Stimulated activated CD4-positive, alpha-beta T cell treated with anti-CD3 and anti-CD28 coated beads, Interleukin-4, amount 100 ng/mL, for 48 hours (primary cell): ENCODE measurements at regions not wholly inside any gene's neighbourhood (a gene's known extent, or its start where the extent isn't known, plus 50 kb on each side); places are given as distances from the start of the nearest gene placed in this dataset.

Experiments
- DNase-seq, 2 donors: peaks; one replicate each; pipeline ENCODE4 v3.0.0-alpha.2; 2020; ENCODE audit warnings: low read depth in 2 of 2

DNA sequence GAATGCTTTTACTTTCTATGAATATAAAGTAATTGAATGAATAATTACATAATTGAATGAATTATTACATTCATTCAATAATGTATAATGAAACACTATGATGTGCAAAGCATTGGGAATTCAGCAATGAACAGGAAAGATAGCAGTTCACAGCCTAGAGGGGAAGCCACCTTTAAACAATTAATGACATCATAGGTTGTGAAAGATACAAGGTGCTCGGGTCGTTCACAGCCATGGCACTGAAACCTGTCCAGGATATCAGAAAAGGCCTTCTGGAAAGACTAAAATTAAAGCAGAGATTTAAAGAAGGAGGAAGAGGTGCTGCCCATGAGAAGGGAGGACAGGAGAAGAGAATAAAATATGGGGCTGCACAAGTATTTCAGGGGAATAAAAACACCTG is 171.4 kb upstream of the KLF4 start:
- DNase-seq: no peak

DNA sequence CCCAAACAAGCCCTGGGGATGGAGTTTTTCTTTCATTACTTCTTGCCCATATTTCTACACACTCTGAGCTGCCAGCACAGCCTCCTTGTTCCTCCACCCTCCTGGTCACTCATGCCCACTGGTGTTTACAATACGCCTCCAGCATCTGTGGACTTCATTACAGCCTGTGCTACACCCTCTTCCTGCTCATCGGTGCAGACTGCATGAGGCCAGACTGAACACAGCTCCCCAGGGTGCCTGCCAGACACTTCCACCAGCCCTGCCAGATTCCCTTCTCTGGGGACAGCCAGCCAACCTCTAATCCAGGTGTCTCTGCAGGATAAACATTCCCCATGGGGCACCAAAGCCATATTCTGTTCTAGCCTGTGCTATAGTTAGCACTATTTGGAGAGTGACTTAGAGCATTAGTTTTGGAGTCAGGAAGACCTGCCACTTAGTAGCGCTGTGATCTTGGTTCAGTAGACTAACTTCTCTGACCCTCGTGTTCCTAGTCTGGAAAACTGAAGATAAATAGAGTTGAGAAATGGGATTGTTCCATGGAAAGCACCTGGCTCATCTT is 163.8 kb upstream of the KLF4 start:
- DNase-seq: no peak

DNA sequence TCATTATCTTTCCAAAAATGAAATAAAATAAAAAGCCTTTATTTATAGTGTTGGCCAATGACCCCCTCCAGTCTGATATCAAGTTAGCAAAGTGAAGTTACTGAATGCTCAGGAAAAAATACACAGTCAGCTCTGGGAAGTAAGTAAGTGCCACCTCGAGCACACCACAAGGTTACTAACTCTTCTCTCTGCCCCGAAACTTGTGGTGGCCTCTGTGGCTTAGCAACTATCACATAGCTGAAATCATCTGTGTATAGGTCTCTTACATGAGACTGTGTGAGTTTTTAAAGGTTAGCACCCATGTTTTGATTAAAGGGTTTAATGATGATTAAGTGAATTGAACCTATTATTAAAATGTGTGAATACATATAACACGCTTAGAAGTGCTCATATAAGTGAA is 161.4 kb upstream of the KLF4 start:
- DNase-seq: no peak

DNA sequence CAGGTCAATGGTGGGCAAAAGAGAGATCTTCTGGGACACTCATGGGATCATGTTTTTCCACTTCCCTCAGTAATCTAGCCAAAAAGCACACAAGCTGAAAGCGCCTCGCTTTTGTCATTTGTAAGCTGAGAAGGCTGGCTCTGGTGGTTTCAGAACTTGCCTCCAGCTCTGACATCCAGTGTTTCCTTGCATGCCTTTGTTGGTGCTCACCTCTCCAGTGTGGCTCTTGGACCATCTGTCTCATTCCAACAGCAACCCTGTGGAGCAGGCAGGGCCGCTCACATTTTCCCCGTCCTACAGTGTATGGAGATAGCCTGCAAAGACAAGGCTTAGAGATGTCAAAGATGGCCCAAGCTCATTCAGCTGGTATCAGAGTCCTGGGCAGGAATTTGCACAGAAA is 160.8 kb upstream of the KLF4 start:
- no peak for DNase-seq

DNA sequence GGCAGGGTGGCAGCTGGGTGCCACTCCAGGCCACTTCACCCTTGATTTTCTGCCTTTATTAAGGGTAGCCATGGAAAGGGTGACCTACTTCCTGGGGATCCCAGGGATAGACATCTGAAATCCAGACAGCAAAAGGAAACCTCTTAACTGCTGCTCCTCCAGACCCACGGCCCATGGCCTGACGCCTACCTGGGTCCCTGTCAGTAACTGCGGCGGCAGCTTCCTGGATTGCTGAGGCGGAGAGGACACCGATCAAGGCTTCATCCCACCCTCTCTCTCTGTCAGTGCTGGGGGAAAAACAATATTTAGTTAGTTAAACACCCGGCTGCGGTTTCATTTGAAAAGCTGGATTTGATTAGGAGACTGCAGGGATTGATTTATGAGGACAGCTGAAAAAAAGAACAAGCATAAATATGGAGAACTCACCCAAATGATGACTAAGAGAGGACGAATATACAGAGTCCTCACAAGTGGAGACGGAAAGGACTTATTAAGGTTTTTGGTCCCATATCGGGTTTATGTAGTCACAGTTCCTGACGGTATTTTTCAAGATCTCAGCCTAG is 158.7 kb upstream of the KLF4 start:
- no peak for DNase-seq

DNA sequence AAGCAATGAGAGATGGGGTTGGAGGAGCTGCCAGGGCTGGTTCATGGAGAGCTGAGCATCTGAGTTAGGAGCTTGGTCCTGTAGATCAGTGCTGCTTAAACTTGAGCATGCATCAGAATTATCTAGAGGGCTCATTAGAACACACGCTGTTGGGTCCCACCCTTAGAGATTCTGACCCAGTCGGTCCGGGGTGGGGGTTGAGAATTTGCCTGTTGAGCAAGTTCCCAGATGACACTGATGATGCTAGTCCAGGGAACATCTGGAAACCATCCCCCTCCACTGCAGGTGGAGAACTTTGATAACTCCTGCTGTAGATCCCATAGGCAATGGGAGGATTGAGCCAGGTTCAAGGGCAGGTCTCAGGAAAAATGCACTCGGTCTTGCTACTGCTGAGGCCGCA is 158.0 kb upstream of the KLF4 start:
- no peak for DNase-seq

DNA sequence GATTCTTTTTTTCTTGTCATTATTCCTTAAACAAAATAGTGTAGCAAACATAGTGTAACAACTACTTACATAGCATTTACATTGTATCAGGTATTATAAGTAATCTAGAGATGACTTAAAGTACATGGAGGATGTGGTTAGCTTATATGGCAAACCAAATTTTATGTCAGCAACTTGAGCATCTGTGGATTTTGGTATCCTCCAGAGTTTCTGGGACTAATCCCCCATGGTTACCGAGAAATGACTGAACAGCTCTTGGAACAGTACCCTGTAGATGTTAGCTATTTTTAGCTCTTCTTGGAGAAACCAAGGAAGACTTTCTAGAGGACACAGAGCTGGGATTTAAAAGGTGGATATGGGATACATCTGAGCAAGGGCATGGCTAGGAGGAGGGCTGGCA is 157.6 kb upstream of the KLF4 start:
- DNase-seq: no peak

DNA sequence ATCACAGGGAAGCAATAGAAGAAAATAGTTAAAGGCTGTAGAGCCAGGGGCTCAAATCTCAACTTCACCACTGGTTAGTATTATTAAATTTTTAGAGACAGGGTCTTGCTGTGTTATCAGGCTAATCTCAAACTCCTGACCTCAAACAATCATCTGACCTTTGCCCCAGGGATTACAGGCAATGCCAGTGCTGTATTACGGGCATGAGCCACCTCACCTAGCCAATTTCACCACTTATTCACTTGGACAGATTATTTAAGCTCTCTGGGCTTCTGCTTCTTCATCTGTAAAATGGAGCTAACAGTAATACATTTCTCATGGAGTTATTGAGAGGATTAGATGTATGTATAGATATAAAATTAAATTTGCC is 155.9 kb upstream of the KLF4 start:
- no peak for DNase-seq

DNA sequence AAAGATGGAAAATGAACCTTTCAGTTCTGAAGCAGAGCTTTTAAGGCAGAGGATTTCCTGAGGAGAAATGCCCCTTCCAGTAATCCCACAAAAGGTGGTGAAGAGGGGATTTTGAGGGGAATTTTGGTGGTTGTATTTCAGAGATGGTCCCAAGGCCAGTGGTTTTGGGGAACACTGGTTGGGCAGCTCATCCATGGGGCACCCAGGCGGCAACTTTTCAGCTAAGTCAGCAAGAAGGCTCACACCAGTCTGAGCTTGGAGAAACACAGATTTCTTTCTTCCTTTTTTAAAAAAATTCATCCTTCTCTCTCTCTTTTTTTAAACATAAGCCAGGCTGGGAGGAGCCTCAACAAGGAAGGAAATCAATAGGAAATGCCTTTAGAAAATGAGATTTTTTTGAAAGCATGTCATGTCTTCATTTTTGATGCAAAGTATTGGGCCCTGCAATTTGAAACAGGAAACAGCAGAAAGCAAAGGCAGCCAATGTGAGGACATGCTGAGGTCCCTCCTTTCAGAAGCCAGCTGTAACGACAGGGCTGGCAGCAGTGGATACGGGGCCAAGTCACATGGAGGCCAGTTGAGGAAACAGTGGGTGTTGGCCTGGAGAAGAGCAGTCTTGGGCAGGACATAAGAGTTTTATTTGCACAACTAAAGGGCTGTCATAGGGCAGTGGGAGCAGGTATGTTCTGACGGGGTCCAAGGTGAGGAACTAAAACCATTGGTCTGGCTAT is 155.3 kb upstream of the KLF4 start:
- no peak for DNase-seq

DNA sequence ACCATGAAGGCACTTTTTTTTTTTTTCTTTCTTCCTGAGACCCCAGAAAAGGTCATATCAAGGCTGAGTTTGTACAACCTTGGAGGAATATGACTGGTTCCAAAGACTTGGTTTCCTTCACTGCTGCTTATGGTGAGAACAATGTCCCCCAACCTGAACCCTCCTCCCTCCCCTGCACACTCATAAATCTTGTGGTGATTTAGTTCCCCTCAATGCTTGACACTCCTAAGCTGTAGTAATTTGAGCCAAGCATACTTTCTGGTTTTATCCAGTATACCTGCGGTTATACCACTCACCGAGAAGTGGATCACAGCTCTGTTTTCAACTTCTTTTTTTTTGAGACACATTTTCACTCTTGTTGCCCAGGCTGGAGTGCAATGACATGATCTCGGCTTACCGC is 149.9 kb upstream of the KLF4 start:
- no peak for DNase-seq

DNA sequence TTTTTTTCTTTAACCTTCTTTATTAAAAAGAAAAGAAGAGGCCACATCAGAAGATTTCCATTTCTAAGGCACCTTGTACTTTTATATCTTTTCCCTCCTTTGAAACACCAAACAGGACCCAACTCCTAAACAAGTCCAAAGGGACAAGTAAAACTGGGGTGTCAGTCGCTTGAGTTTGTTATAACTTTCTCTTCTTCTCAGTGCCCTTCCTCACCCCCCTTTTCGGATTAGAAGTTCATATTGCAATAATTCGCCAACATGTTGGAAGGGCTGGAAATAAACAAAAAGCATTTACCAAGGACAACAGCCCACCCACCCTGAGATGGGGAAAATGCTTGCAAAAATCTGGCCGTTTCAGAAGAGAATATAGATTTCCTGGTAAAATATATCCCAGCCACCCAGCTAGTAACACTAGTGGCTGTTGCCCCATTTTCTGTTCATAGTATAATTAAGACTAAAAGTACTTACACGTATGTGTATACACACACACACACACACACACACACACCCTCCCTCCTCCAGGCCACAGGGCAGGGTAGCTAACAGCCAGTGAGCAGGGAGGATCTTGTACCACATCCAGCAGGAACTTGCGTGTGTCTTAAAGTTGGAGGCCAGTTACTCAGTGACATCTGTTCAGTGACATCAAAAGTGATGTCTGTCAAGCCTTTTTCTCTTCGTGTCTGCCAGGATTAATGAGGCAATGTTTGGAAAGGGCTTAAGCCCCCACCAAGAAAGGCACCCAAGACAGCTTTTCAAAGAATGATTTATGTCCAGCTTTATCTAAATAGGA is 149.1 kb upstream of the KLF4 start:
- DNase-seq: no peak

DNA sequence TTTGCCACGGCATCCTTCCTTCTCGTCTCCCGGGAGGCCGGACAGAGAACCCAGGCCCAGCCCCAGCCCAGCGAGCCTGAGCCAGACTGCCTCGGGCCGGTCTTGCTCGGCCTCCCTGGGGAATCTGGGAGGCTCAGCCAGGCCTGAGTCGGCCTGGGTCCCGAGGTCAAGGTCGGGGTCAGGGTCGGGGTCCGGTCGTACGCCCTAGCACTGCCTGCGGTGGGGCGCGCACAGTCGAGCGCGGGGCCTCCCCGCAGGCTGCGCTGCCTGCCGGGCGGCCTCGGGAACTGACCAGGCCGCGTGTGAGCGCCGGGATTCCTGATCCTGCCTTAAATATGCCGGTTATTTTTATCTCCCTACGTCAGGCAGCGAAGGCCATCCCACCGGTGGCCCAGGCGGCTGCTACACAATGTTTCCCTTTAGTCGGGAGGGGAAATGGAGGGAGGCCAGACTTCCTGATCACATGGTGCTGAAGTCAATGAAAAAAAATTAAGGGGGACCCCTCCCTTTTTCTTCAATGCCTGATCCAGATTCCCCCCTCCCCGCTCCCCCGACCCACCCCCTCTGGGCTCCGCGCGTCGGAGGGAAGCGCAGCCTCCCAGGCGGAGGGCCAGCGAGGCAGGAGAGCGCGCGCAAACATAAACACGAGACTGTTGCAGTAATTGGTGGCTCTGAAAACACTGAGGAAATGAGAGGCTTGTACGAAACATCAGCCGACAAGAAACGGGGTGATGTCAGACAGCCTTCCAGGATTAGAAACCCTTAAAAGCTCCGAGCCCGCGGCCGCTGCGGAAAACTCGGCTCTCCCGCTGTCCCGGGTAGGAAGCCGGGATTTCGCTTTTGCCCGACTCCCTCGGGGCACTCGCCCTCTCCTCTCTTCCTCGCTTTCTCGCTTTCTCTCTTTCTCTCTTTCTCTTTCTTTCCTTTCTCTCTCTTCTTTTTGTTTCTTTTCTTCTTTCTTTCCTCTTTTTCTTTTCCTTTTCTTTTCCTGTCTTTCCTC is 148.2 kb upstream of the KLF4 start:
- DNase-seq: no peak

DNA sequence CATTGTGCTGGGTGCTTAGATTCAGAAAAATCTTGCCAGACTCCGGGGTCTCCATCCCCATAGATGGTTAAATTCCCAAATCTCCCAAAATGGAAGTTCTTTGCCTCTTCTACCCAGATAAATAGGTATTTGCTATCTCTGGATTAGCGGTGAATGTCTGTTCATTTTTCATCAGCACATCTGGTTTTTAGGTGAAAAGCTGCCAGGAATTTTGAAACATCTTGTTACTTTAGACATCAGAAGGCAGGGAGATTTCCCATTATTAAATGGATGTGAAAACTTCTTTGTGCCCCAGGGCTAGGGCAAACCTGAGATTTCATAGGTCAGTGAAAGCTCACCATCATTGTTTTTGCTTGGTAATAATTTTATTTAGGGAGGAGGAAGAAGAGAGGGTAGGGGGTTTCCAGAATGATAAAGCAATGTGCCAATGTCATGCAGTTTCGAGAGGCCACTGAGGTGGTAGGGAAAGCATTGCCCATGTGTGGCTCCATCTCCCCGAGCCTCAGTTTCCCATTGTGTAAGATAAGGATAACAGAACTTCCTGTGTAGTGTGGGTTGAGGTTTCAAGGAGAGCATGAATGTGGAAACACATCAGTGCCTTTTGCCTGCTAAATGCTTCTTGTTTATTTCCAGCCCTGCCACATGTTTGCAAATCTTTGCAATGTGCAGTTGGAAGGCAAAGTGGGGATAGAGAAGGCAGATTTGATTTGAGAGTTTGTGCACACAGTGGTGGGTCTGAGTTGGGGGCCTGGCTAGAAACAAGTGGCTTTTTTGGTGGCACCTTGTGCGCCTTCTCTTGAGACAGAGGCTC is 147.2 kb upstream of the KLF4 start:
- DNase-seq: no peak

DNA sequence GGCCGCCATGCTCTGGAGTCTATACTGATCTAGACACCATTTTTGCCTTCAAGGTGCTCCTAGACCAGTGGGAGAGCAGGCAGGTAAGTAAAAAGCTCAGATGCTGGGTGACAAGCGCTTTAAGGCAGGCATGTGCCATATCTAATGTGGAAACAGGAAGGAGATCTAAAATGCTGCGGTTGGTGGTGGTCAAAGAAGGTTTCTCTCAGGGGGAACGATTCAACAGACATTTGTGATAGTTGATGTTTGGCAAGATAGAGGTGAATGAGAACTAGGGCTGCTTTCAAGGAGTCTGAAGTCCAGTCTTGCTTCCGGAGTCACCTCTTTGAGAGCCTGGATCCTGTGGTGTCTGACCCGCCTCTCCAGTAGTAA is 146.2 kb upstream of the KLF4 start:
- no peak for DNase-seq

DNA sequence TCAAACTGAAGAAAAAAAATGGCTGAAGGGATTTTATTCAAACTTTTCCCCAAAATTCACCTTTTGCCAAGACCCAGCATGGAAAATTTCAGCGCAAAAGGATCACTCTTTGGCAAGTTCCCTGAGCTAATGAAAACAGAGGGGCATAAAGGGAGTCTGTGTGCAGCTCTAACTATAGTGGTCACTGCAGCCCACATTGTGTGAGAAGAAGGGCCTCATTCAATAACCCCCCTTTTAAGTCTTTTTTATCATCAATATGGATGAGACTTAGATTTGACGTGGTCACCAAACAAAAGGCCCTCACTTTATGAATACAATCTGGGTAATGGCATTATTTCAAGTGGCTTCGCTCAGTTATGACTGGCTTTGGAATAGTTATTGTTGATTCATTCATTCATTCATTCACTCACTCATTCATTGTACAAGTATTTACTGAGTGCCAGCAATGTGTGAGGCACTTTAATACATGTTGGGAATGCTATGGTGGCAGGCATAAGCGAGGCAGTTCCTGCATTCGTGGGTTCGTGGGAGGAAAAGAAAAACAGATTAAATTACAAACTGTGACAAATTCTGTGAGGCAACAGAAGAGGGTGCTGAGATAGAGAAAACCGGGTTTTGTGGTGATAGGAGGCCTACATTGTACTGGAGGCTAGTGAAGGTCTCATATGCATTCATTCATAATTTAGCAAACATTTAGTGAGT is 145.7 kb upstream of the KLF4 start:
- DNase-seq: no peak

DNA sequence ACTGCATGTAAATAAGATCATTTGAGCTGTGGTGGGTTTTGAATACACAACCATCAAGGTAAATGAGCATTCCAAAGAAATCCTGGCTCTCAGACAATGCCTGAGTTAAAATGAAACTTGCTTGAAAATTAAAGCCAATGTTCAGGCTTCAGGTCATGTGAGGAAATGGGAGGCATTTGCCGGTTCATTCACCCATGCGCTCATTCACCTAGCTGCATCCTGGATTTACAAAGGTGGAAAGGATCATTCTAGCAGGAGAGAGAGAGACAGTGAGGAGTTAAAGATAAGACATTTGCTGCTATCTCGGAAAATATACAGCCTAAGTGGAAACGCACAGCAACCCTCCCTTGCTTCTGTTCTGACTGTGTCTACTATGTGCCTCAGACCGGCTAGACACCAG is 143.8 kb upstream of the KLF4 start:
- DNase-seq: no peak

DNA sequence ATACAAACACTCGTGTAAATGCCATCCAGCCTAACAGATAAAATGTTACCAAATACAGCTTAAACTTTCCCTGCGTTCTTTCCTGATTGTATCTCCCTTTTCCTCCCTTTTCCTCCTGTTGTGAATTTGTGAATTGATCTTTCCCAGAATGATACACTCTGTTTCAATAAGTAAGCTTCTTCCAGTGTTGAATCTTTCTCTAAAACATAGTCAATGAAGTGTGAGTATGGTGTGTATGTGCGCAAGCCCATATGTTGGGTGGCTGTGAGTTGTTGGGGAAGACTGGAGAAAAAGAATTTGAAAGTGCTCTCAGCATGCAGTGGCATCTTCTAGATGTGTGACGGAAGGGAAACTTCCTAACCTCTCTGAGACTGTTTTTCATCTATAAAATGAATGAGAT is 143.1 kb upstream of the KLF4 start:
- no peak for DNase-seq

DNA sequence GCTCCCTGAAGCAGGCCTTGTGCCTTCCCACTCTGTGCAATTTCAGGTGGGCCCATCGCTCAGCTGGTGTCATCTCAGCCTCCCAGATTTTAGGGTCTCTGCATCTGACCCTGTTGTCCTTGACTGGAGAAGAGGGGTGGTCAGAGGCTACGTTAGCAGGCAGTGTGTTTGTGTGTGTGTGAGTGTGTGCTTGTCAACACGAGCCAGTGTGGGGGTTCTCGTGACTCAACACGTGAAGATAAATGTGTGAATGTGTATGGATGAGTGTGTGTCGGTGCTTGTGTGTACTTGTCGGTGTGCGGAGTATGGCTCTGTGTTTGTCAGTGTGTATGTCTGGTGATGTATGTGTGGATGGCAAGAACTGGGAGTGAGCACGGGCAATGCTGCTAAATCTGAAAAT is 142.6 kb upstream of the KLF4 start:
- no peak for DNase-seq

DNA sequence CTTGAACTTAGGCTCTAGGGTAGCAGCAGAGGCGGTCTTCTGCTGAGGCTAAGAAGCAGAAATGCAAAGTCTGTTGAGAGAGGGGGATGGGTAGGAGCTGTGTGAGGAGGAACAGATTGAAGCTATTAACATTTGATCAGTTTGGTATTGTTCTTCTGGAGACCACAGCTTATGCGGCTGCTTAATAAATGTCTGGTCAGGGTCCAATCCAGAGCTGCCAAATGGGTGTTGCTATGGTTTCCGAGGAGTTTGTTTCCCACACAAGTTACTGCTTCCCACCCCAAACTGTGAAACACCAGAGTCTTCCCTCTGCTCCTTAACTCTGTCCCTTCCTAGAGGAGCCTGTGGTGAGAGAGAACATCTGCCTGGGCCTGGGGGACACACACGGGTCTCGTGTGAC is 142.2 kb upstream of the KLF4 start:
- no peak for DNase-seq

DNA sequence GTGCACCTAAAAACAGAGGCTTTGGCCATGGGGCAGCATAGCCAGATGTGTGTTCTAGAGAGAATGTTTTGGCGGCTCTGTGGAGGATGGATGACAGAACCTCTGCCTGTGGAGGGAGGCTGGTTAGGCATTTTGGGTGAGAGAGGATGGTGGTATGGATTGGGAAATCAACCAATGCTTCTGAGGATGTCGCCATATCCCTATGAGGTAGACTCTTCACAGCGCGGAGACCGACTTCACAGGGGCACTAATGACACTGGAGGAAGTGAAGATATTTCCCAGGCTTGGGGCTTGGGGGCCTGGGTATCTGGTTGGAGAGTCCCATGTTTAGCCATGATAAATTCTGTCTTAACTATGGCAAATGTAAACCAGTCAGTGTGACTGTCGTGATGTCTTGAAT is 140.6 kb upstream of the KLF4 start:
- DNase-seq: no peak
